HepG2 (cell line): ENCODE measurements at regions not wholly inside any gene's neighbourhood (a gene's known extent, or its start where the extent isn't known, plus 50 kb on each side); places are given as distances from the start of the nearest gene placed in this dataset.

Experiments
- ATF1 ChIP-seq: IDR thresholded peaks from 2 replicates; pipeline ENCODE4 v1.6.1; 2016; ENCODE audit warnings: mild to moderate bottlenecking, control low read depth
- BCL6 ChIP-seq: IDR thresholded peaks from 2 replicates; pipeline ENCODE4 v1.6.1; 2016; ENCODE audit warnings: missing genetic modification reagents, missing compliant biosample characterization
- CBX1 ChIP-seq: IDR thresholded peaks from one replicate; pipeline ENCODE4 v1.6.1; 2016; ENCODE audit warnings: antibody characterized with exemption, low read depth
- FOXA1 ChIP-seq, 2 experiments: fragments of 450-650 bp in 1 of 2; sonication (generic) in 1 of 2; formaldehyde crosslinking in 1 of 2; IDR thresholded peaks; 2 replicates each; pipeline versions ENCODE4 v1.4.0 to v1.6.1; 2016 to 2020; ENCODE audit warnings: missing genetic modification reagents in 1 of 2
- FOXA3 ChIP-seq: IDR thresholded peaks from 2 replicates; pipeline ENCODE4 v1.6.1; 2016; ENCODE audit warnings: missing genetic modification reagents, missing compliant biosample characterization
- HDAC1 ChIP-seq: sonication (generic); formaldehyde crosslinking; IDR thresholded peaks from 2 replicates; pipeline ENCODE4 v1.5.1; 2020; ENCODE audit warnings: mild to moderate bottlenecking, missing genetic modification reagents
- HMG20A ChIP-seq: IDR thresholded peaks from 2 replicates; pipeline ENCODE4 v1.6.1; 2016; ENCODE audit warnings: borderline replicate concordance
- HNF4A ChIP-seq: sonication (generic); formaldehyde crosslinking; IDR thresholded peaks from 2 replicates; pipeline ENCODE4 v1.4.0; 2020; ENCODE audit warnings: missing genetic modification reagents
- IRX3 ChIP-seq: sonication (generic); formaldehyde crosslinking; IDR thresholded peaks from 2 replicates; pipeline ENCODE4 v1.8.1; 2023; ENCODE audit warnings: mild to moderate bottlenecking, low read depth, missing genetic modification reagents, borderline replicate concordance
- KDM1A ChIP-seq: IDR thresholded peaks from 2 replicates; pipeline ENCODE4 v1.6.1; 2016; ENCODE audit warnings: missing compliant biosample characterization
- MED1 ChIP-seq: sonication (generic); formaldehyde crosslinking; IDR thresholded peaks from 2 replicates; pipeline ENCODE4 v1.4.0; 2020; ENCODE audit warnings: missing genetic modification reagents
- NCOA2 ChIP-seq: sonication (generic); formaldehyde crosslinking; IDR thresholded peaks from 2 replicates; pipeline ENCODE4 v1.8.0; 2022; ENCODE audit warnings: inconsistent platforms
- NFE2L2 ChIP-seq: fragments of 150-350 bp; IDR thresholded peaks from 2 replicates; pipeline ENCODE4 v1.6.1; 2014; ENCODE audit warnings: low read length
- PPARG ChIP-seq: conservative IDR thresholded peaks from 2 replicates; pipeline ENCODE4 v1.6.1; 2016; ENCODE audit warnings: missing biosample characterization, missing genetic modification reagents
- RARA ChIP-seq: IDR thresholded peaks from 2 replicates; pipeline ENCODE4 v1.6.1; 2016; ENCODE audit warnings: missing genetic modification reagents, missing compliant biosample characterization
- SMAD1 ChIP-seq: sonication (generic); formaldehyde crosslinking; IDR thresholded peaks from 2 replicates; pipeline ENCODE4 v1.4.0; 2020; ENCODE audit warnings: missing genetic modification reagents, low read depth, mild to moderate bottlenecking, borderline replicate concordance
- SPEN ChIP-seq: sonication (generic); formaldehyde crosslinking; IDR thresholded peaks from 2 replicates; pipeline ENCODE4 v1.5.1; 2020; ENCODE audit warnings: low read depth, mild to moderate bottlenecking, missing genetic modification reagents
- ZBTB1 ChIP-seq: sonication (generic); formaldehyde crosslinking; IDR thresholded peaks from 2 replicates; pipeline ENCODE4 v1.4.0; 2020; ENCODE audit warnings: missing genetic modification reagents, borderline replicate concordance
- ZFP36L1 ChIP-seq: sonication (generic); formaldehyde crosslinking; IDR thresholded peaks from 2 replicates; pipeline ENCODE4 v1.8.0; 2022; ENCODE audit warnings: mild to moderate bottlenecking, missing genetic modification reagents, moderate library complexity
- ZNF264 ChIP-seq: sonication (generic); formaldehyde crosslinking; IDR thresholded peaks from 2 replicates; pipeline ENCODE4 v1.4.0; 2020; ENCODE audit warnings: missing genetic modification reagents
- ZNF317 ChIP-seq: sonication (generic); formaldehyde crosslinking; IDR thresholded peaks from 2 replicates; pipeline ENCODE4 v1.5.0; 2020; ENCODE audit warnings: mild to moderate bottlenecking, missing genetic modification reagents
- ZNF773 ChIP-seq: sonication (generic); formaldehyde crosslinking; IDR thresholded peaks from 2 replicates; pipeline ENCODE4 v1.4.0; 2020; ENCODE audit warnings: missing genetic modification reagents, borderline replicate concordance
- ZNF878 ChIP-seq: sonication (generic); formaldehyde crosslinking; IDR thresholded peaks from 2 replicates; pipeline ENCODE4 v1.8.1; 2023; ENCODE audit warnings: mild to moderate bottlenecking, missing genetic modification reagents, moderate library complexity
- TF ChIP-seq, protein P1 (sequence below): sonication (generic); formaldehyde crosslinking; IDR thresholded peaks from 2 replicates; pipeline ENCODE4 v1.5.1; 2020; ENCODE audit warnings: mild to moderate bottlenecking, missing genetic modification reagents, borderline replicate concordance
- TF ChIP-seq, protein P2 (sequence below): sonication (generic); formaldehyde crosslinking; IDR thresholded peaks from 2 replicates; pipeline ENCODE4 v1.4.0; 2020; ENCODE audit warnings: missing genetic modification reagents
- TF ChIP-seq, protein P3 (sequence below): IDR thresholded peaks from 2 replicates; pipeline ENCODE4 v1.6.1; 2016; ENCODE audit warnings: mild to moderate bottlenecking

DNA sequence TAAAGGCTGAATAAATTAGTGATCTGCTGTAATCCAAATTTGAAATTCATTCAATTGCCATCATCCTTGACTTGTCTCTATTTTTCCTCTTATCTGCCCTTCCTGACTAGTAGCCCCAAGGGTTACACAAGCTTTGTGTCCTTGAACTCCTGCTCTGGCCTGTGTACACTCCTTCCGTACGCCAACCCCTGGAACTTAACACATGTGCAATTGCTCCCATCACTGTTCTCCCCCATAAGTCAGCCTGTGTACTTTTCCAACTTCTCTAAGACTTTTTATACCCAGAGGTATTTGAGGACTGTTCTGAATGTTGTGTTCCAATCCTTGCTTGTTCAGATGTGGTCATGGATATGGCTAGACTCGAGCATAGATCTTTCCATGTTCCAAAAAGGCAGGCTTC lies 171.1 kb upstream of the G2E3 start (continued):
- TF ChIP-seq FOXA1 (IDR thresholded peaks at IDR 0.05) (no peak), FOXA1 (CRISPR knock-in tag; IDR thresholded peaks at IDR 0.05) (peak; percentile 95), SPEN (CRISPR knock-in tag) (0 out of 2 replicates have a peak, but pooled peaks have one; percentile 27), HNF4A (peak; percentile 95), HMG20A (CRISPR knock-in tag) (peak; percentile 87), ZNF878 (0 out of 2 replicates have a peak, but pooled peaks have one; percentile 26), ZFP36L1 (peak; percentile 35; the same call in 1 of the 2 replicates), CBX1 (peak; percentile 55), ATF1 (0 out of 2 replicates have a peak, but pooled peaks have one; percentile 21), BCL6 (CRISPR knock-in tag) (peak; percentile 54; the same call in 1 of the 2 replicates), ZNF264 (CRISPR knock-in tag) (peak; percentile 99), ZBTB1 (CRISPR knock-in tag) (no peak), NFE2L2 (no peak), SMAD1 (CRISPR knock-in tag) (no peak), IRX3 (CRISPR knock-in tag) (no peak), FOXA3 (CRISPR knock-in tag) (peak; percentile 94), HDAC1 (CRISPR knock-in tag) (peak; percentile 33; the same call in 1 of the 2 replicates), NCOA2 (CRISPR knock-in tag) (peak; percentile 75), RARA (peak; percentile 98), KDM1A (CRISPR knock-in tag) (peak; percentile 52; the same call in 1 of the 2 replicates), ZNF317 (CRISPR knock-in tag) (peak; percentile 91), ZNF773 (0 out of 2 replicates have a peak, but pooled peaks have one; percentile 40), MED1 (CRISPR knock-in tag) (peak; percentile 77), PPARG (CRISPR knock-in tag) (peak; percentile 18; the same call in 1 of the 2 replicates)
- TF ChIP-seq, protein P1, sequence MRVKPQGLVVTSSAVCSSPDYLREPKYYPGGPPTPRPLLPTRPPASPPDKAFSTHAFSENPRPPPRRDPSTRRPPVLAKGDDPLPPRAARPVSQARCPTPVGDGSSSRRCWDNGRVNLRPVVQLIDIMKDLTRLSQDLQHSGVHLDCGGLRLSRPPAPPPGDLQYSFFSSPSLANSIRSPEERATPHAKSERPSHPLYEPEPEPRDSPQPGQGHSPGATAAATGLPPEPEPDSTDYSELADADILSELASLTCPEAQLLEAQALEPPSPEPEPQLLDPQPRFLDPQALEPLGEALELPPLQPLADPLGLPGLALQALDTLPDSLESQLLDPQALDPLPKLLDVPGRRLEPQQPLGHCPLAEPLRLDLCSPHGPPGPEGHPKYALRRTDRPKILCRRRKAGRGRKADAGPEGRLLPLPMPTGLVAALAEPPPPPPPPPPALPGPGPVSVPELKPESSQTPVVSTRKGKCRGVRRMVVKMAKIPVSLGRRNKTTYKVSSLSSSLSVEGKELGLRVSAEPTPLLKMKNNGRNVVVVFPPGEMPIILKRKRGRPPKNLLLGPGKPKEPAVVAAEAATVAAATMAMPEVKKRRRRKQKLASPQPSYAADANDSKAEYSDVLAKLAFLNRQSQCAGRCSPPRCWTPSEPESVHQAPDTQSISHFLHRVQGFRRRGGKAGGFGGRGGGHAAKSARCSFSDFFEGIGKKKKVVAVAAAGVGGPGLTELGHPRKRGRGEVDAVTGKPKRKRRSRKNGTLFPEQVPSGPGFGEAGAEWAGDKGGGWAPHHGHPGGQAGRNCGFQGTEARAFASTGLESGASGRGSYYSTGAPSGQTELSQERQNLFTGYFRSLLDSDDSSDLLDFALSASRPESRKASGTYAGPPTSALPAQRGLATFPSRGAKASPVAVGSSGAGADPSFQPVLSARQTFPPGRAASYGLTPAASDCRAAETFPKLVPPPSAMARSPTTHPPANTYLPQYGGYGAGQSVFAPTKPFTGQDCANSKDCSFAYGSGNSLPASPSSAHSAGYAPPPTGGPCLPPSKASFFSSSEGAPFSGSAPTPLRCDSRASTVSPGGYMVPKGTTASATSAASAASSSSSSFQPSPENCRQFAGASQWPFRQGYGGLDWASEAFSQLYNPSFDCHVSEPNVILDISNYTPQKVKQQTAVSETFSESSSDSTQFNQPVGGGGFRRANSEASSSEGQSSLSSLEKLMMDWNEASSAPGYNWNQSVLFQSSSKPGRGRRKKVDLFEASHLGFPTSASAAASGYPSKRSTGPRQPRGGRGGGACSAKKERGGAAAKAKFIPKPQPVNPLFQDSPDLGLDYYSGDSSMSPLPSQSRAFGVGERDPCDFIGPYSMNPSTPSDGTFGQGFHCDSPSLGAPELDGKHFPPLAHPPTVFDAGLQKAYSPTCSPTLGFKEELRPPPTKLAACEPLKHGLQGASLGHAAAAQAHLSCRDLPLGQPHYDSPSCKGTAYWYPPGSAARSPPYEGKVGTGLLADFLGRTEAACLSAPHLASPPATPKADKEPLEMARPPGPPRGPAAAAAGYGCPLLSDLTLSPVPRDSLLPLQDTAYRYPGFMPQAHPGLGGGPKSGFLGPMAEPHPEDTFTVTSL (CRISPR knock-in tag) = peak; percentile 85; the same call in 1 of the 2 replicates
- TF ChIP-seq, protein P2, sequence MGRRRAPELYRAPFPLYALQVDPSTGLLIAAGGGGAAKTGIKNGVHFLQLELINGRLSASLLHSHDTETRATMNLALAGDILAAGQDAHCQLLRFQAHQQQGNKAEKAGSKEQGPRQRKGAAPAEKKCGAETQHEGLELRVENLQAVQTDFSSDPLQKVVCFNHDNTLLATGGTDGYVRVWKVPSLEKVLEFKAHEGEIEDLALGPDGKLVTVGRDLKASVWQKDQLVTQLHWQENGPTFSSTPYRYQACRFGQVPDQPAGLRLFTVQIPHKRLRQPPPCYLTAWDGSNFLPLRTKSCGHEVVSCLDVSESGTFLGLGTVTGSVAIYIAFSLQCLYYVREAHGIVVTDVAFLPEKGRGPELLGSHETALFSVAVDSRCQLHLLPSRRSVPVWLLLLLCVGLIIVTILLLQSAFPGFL (CRISPR knock-in tag) = no peak
- TF ChIP-seq, protein P3, sequence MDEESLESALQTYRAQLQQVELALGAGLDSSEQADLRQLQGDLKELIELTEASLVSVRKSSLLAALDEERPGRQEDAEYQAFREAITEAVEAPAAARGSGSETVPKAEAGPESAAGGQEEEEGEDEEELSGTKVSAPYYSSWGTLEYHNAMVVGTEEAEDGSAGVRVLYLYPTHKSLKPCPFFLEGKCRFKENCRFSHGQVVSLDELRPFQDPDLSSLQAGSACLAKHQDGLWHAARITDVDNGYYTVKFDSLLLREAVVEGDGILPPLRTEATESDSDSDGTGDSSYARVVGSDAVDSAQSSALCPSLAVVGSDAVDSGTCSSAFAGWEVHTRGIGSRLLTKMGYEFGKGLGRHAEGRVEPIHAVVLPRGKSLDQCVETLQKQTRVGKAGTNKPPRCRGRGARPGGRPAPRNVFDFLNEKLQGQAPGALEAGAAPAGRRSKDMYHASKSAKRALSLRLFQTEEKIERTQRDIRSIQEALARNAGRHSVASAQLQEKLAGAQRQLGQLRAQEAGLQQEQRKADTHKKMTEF (CRISPR knock-in tag) = peak; percentile 58; the same call in 1 of the 2 replicates
